C4-2B (cell line): ENCODE measurements at regions not wholly inside any gene's neighbourhood (a gene's known extent, or its start where the extent isn't known, plus 50 kb on each side); places are given as distances from the start of the nearest gene placed in this dataset.

Source experiments
- H3K27ac ChIP-seq: fragments of 450-650 bp; 2 replicates; pipeline ENCODE4 v1.5.1; 2017
- ZFX ChIP-seq: fragments of 450-650 bp; IDR thresholded peaks from 2 replicates; pipeline ENCODE4 v1.6.1; 2017
- TF ChIP-seq, protein P1 (sequence below): fragments of 450-650 bp; conservative IDR thresholded peaks from 2 replicates; pipeline ENCODE4 v1.5.1; 2017; ENCODE audit warnings: mild to moderate bottlenecking

DNA sequence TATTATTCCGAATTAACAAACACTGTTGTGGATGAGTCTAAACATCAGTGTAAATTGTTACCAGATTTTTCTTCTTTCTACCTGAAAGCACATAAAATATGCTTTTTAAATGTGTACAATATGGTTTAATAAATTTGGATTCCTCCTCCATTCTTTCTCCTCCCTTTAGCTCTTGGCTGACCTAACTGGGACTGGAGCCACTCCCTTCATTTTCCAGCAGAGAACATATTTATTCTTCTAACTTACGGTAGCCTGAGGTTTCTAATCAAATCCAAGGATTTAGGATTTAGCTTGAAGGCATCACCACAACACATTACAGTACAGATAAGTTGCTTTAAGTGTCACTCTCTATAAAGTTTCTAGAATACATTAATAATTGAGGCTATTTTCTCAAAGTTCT lies 88.2 kb upstream of the SEMA3C start:
- no peak overlapping the region for H3K27ac ChIP-seq
- TF ChIP-seq, protein P1, sequence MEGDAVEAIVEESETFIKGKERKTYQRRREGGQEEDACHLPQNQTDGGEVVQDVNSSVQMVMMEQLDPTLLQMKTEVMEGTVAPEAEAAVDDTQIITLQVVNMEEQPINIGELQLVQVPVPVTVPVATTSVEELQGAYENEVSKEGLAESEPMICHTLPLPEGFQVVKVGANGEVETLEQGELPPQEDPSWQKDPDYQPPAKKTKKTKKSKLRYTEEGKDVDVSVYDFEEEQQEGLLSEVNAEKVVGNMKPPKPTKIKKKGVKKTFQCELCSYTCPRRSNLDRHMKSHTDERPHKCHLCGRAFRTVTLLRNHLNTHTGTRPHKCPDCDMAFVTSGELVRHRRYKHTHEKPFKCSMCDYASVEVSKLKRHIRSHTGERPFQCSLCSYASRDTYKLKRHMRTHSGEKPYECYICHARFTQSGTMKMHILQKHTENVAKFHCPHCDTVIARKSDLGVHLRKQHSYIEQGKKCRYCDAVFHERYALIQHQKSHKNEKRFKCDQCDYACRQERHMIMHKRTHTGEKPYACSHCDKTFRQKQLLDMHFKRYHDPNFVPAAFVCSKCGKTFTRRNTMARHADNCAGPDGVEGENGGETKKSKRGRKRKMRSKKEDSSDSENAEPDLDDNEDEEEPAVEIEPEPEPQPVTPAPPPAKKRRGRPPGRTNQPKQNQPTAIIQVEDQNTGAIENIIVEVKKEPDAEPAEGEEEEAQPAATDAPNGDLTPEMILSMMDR: no peak
- TF ChIP-seq ZFX: no peak

DNA sequence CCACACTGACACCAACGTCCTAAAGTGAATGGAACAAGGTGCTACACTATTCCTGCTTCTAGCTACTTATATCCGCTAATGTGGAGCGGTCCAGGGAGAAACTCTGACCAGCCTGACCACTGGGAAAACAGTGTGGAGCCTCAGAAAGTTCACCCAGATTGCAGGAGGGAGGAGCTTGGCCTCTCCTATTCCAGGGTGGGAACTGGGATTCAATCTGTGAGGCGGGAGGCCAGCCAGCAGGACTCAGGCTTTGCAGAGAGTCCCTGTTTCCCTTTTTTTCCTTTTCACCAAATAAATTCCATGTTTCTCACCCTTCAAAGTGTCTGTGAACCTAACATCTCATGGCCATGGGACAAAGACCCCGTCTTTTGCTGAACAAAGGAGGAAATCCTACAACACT lies 86.4 kb upstream of the SEMA3C start:
- TF ChIP-seq, protein P1: no peak
- no peak for TF ChIP-seq ZFX
- no peak overlapping the region for H3K27ac ChIP-seq

DNA sequence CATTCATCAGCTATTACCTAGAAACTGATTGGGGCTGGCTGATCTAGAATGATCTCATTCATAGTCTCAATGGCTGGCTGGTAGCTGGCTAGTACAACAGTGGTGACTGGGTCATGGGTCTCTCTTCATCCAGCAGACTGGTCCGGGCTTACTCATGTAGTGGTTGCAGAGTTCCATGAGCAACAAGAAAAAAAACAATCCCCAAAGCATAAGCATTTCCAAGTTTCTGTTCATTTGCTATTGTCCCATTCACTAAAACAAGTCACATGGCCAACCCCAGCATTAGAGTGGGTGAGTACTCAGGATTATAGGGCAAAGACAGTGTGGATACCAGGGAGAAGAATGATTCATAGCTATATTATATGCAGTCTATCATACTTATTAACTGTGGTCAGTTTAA lies 85.2 kb upstream of the SEMA3C start:
- TF ChIP-seq, protein P1: no peak
- no peak for TF ChIP-seq ZFX
- H3K27ac ChIP-seq: no peak overlapping the region

DNA sequence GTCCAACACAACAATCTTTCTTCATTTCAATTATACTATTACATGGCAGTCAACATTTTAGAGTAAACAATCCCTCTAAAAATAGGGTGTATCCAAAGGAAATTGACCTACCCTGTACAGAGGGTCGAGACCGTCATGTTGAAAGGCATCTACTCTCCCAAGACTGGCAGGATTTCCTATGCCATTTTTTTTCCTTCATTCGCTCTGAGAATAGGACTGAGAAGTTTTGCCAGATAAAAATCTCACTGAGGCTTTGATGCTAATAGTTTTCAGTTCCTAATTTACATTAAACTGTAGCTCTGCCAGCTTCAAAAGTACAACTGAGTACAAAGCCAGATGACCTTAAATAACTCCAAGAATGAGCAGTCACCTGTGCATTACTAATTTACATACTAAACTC lies 84.5 kb upstream of the SEMA3C start:
- H3K27ac ChIP-seq: no peak overlapping the region
- no peak for TF ChIP-seq ZFX
- TF ChIP-seq, protein P1: no peak

DNA sequence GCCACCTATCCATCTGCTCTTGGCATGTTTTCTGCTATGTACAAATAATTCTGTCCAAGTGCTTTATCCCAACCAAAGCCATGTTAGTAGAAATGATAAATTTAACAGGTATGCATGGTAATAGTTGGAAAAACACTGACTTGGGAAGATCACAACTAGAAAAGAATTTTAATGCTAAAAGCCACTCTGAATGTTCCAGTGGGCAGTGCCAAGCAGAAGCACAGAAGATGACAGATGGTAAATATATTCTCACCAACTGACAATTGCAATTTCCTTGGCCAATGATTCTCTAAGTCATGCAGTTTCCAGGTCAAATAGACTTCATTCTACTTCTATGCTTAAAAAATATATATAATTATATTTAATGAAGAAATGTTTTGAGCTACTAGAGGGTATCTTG lies 83.6 kb upstream of the SEMA3C start:
- TF ChIP-seq ZFX: no peak
- TF ChIP-seq, protein P1: no peak
- H3K27ac ChIP-seq: no peak overlapping the region

DNA sequence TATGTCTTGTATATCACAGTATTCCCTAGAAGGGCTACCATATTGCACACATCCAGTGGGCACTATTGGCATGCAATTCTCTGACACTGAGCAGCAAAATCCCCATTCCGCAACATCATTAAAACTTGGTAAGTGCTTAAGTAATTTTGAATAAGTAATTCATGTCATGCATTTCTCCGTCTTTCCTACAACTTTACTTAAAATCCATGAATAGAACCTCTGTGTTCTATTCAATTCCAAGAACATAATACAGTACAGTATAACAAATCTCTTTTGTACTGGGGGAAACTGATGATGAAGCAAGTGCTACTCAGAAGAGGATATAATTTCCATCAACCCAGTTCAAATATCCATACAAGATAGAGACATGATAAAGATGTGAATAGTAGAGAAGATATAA lies 80.9 kb upstream of the SEMA3C start:
- H3K27ac ChIP-seq: no peak overlapping the region

DNA sequence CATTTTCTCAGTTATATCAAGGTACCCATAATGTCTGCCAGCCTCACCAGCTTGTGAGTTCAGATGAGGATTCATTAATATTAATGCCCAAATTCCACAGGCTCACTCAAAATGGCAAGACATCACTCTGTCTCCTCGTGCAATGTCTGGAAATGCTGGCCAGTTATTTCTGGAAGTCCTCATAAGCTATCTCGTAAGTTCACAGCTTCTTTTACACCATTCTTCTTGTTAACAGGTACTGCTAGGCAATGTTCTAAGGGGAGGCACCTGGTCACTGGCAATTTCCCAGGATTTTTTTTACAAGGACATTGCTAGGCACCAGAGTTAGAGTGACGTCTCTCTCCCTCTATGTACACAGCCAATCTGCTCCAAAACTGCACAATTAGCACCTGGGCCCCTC lies 80.2 kb upstream of the SEMA3C start:
- H3K27ac ChIP-seq: no peak overlapping the region
- TF ChIP-seq ZFX: no peak
- TF ChIP-seq, protein P1: no peak

More for the DNA sequence above, 80.9 kb upstream of the SEMA3C start:
- TF ChIP-seq ZFX: no peak
- TF ChIP-seq, protein P1: no peak
